ENCODE measurements at regions not wholly inside any gene's neighbourhood (a gene's known extent, or its start where the extent isn't known, plus 50 kb on each side); places are given as distances from the start of the nearest gene placed in this dataset.
A peak's percentile ranks its signal among the peaks of the same experiment; 100 is the strongest.

DNA sequence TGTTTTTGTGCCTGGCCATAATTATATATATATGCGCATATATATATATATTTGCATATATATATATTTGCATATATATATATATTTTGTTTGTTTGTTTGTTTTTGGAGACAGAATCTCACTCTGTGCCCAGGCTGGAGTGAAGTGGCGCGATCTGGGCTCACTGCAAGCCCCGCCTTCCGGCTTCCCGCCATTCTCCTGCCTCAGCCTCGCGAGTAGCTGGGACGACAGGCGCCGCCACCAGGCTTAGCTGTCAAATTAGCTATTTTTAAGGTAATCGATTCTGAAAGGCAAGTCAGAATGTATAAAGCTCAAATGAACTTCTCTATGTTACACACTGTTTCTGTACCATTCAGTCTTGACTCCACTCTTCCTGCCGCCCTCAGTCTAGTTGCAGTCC, 273.3 kb downstream of the TRIML1 start:
- Histone ChIP-seq H3K36me3 (no peaks in the 10 kb centered on the region), H3K27me3 (no peaks in the 10 kb centered on the region), H3K27ac (no peak overlapping the region), H3K9me3 (no peaks in the 10 kb centered on the region), H3K4me1 (no peaks in the 10 kb centered on the region), H3K4me3 (peak overlapping the region in 1 of 3 donors; percentile 30)
- no peak for TF ChIP-seq POLR2A (IDR thresholded peaks at IDR 0.05)
- TF ChIP-seq, protein P1, sequence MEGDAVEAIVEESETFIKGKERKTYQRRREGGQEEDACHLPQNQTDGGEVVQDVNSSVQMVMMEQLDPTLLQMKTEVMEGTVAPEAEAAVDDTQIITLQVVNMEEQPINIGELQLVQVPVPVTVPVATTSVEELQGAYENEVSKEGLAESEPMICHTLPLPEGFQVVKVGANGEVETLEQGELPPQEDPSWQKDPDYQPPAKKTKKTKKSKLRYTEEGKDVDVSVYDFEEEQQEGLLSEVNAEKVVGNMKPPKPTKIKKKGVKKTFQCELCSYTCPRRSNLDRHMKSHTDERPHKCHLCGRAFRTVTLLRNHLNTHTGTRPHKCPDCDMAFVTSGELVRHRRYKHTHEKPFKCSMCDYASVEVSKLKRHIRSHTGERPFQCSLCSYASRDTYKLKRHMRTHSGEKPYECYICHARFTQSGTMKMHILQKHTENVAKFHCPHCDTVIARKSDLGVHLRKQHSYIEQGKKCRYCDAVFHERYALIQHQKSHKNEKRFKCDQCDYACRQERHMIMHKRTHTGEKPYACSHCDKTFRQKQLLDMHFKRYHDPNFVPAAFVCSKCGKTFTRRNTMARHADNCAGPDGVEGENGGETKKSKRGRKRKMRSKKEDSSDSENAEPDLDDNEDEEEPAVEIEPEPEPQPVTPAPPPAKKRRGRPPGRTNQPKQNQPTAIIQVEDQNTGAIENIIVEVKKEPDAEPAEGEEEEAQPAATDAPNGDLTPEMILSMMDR (IDR thresholded peaks at IDR 0.05): no peak
- no peak for TF ChIP-seq POLR2AphosphoS5 (IDR thresholded peaks at IDR 0.05)
- no peak for DNase-seq (ENCODE audit: low spot score in 2 of 2)
- intact Hi-C loops (cut with DNase I; ENCODE audit: low total_unique reads): no loop called here

GRCh38 chr4:188414441-188414840, 275.2 kb downstream of the TRIML1 start:
- intact Hi-C loops (cut with DNase I; ENCODE audit: low total_unique reads): no loop called here
- no peaks in the 10 kb centered on the region for H3K36me3 ChIP-seq
- TF ChIP-seq, protein P1 (IDR thresholded peaks at IDR 0.05): no peak
- TF ChIP-seq POLR2A (IDR thresholded peaks at IDR 0.05) (no peak), POLR2AphosphoS5 (IDR thresholded peaks at IDR 0.05) (no peak)
- no peak for DNase-seq (ENCODE audit: low spot score in 2 of 2)
- H3K9me3 ChIP-seq: no peaks in the 10 kb centered on the region
- H3K27me3 ChIP-seq: no peaks in the 10 kb centered on the region
- H3K27ac ChIP-seq: peak overlapping the region in 1 of 2 donors; percentile 0
- no peaks in the 10 kb centered on the region for H3K4me1 ChIP-seq
- H3K4me3 ChIP-seq: no peak overlapping the region

GRCh38 chr4:188417181-188417580, 277.9 kb downstream of the TRIML1 start:
- Histone ChIP-seq H3K9me3 (no peaks in the 10 kb centered on the region), H3K27ac (no peak overlapping the region), H3K4me1 (no peaks in the 10 kb centered on the region), H3K4me3 (no peak overlapping the region), H3K27me3 (no peaks in the 10 kb centered on the region), H3K36me3 (no peaks in the 10 kb centered on the region)
- no peak for DNase-seq (ENCODE audit: low spot score in 2 of 2)
- TF ChIP-seq POLR2AphosphoS5 (IDR thresholded peaks at IDR 0.05) (no peak), POLR2A (IDR thresholded peaks at IDR 0.05) (no peak)
- TF ChIP-seq, protein P1 (IDR thresholded peaks at IDR 0.05): no peak
- intact Hi-C loops (cut with DNase I; ENCODE audit: low total_unique reads): no loop called here

GRCh38 chr4:188423039-188423438, 283.8 kb downstream of the TRIML1 start:
- DNase-seq (ENCODE audit: low spot score in 2 of 2): no peak
- intact Hi-C loops (cut with DNase I; ENCODE audit: low total_unique reads): no loop called here
- Histone ChIP-seq H3K27ac (no peak overlapping the region), H3K9me3 (peaks cover 0 to 6% of the 10 kb centered on the region in 2 donors), H3K4me1 (no peaks in the 10 kb centered on the region), H3K36me3 (no peaks in the 10 kb centered on the region), H3K4me3 (no peak overlapping the region), H3K27me3 (no peaks in the 10 kb centered on the region)
- TF ChIP-seq POLR2A (IDR thresholded peaks at IDR 0.05) (no peak), POLR2AphosphoS5 (IDR thresholded peaks at IDR 0.05) (no peak)
- TF ChIP-seq, protein P1 (IDR thresholded peaks at IDR 0.05): no peak

DNA sequence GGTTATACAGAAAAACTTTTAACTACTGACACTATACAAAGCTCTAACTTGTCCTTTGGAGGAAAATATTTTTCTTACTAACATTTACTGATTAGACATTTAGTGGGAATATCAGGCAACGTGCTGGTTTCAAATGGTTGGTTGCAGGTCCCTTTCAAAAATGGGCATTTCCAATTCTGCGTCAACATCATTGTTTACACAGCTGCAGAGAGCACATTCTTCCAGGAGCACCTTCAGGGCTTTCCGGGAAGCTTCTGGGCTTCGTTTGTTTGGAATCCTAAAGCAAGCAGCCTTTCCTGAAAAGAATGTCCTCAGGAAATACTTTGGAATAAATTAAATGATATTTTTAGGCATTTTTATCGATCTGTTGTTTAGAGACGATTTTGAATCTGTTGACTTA, 289.7 kb downstream of the TRIML1 start:
- no peak for TF ChIP-seq POLR2AphosphoS5 (IDR thresholded peaks at IDR 0.05)
- TF ChIP-seq, protein P1 (IDR thresholded peaks at IDR 0.05): no peak
- TF ChIP-seq POLR2A (IDR thresholded peaks at IDR 0.05): no peak
- Histone ChIP-seq H3K27me3 (no peaks in the 10 kb centered on the region), H3K4me1 (no peaks in the 10 kb centered on the region), H3K36me3 (no peaks in the 10 kb centered on the region), H3K27ac (no peak overlapping the region), H3K9me3 (peaks cover 0 to 6% of the 10 kb centered on the region in 2 donors), H3K4me3 (no peak overlapping the region)
- intact Hi-C loops (cut with DNase I; ENCODE audit: low total_unique reads): no loop called here
- no peak for DNase-seq (ENCODE audit: low spot score in 2 of 2)
